Stomach (tissue), 8 donors: ENCODE measurements at regions not wholly inside any gene's neighbourhood (a gene's known extent, or its start where the extent isn't known, plus 50 kb on each side); places are given as distances from the start of the nearest gene placed in this dataset.
"Not testable (repeated sequence)": the region's sequence is repeated elsewhere in the genome, so short reads cannot be mapped to it uniquely, and the experiment has no call there.

Experiments
- DNase-seq, 2 donors: peaks; one replicate each; pipeline versions ENCODE4 v3.0.0 to v3.0.0-alpha.2; 2013 to 2019
- H3K27ac ChIP-seq, 5 donors: fragments of 200-600 bp in 4 of 5; sonication (generic) in 4 of 5; one replicate each; pipeline ENCODE4 v1.5.1; 2013 to 2019; ENCODE audit warnings: mild to moderate bottlenecking in 1 of 5, moderate library complexity in 1 of 5
- H3K27me3 ChIP-seq, 3 donors: fragments of 200-600 bp; sonication (generic); one replicate each; pipeline ENCODE4 v1.5.1; 2017 to 2019; ENCODE audit warnings: mixed run types in 1 of 3
- H3K36me3 ChIP-seq, 4 donors: fragments of 200-600 bp; sonication (generic); 1 replicate in 3 of 4; 2 replicates in 1 of 4; pipeline ENCODE4 v1.5.1; 2016 to 2019
- H3K4me1 ChIP-seq, 4 donors: fragments of 200-600 bp; sonication (generic); one replicate each; pipeline ENCODE4 v1.5.1; 2016 to 2019
- H3K4me3 ChIP-seq, 4 donors: fragments of 200-600 bp; sonication (generic) in 3 of 4; one replicate each; pipeline ENCODE4 v1.5.1; 2016 to 2019; ENCODE audit warnings: mild to moderate bottlenecking in 1 of 4
- H3K9me3 ChIP-seq, 4 donors: fragments of 200-600 bp; sonication (generic); one replicate each; pipeline ENCODE4 v1.5.1; 2016 to 2019
- CTCF ChIP-seq, 7 experiments: fragments of 450-650 bp in 4 of 7; fragments of 200-600 bp in 3 of 7; sonication (generic) in 3 of 7; IDR thresholded peaks; one replicate each; pipeline ENCODE4 v1.5.1; 2016 to 2019; ENCODE audit warnings: antibody characterized with exemption in 7 of 7, control low read depth in 2 of 7, mild to moderate bottlenecking in 1 of 7
- EP300 ChIP-seq: sonication (generic); formaldehyde crosslinking; IDR thresholded peaks from one replicate; pipeline ENCODE4 v1.6.1; 2017; ENCODE audit warnings: antibody characterized with exemption
- POLR2A ChIP-seq, 4 donors: fragments of 450-650 bp; IDR thresholded peaks; one replicate each; pipeline ENCODE4 v1.6.1; 2016; ENCODE audit warnings: antibody characterized with exemption in 4 of 4, control low read depth in 2 of 4, mild to moderate bottlenecking in 1 of 4, moderate library complexity in 1 of 4
- POLR2AphosphoS5 ChIP-seq, 3 donors: sonication (generic); formaldehyde crosslinking; IDR thresholded peaks; one replicate each; pipeline ENCODE4 v1.6.1; 2016; ENCODE audit warnings: antibody characterized with exemption in 3 of 3
- WGBS, 5 donors: extraction: QIAGEN DNeasy Blood & Tissue Kit in 3 of 5; methylation state at CpG; one replicate each; pipeline versions ENCODE4 v1.1.5 to v1.1.7; 2013 to 2018; 5-methylcytosine and 5-hydroxymethylcytosine counted together
- intact Hi-C: fragments of 100-400 bp; cut with DNase I; formaldehyde crosslinking; loops from one replicate; pipeline ENCODE4 v1.15.1; 2023; ENCODE audit warnings: low total_unique reads
- donor health status: healthy with polysubstance abuse.
- donor health status: Bipolar disorder and iron deficiency.
- donor health status: healthy.

GRCh38 chr6:11944111-11944510 is 68.0 kb upstream of the HIVEP1 start:
- WGBS, 5 donors, result 22 to 44% (median 32%) methylated on average over 1 of the region's 1 CpG
- TF ChIP-seq POLR2A (IDR thresholded peaks at IDR 0.05), result no peak
- TF ChIP-seq POLR2AphosphoS5 (IDR thresholded peaks at IDR 0.05), result no peak
- TF ChIP-seq CTCF (IDR thresholded peaks at IDR 0.05), result no peak
- TF ChIP-seq EP300, result no peak

GRCh38 chr6:11943060-11943459 is 69.1 kb upstream of the HIVEP1 start:
- H3K9me3 ChIP-seq, result no peaks in the 10 kb centered on the region
- no peak overlapping the region for H3K27ac ChIP-seq
- H3K36me3 ChIP-seq, result no peaks in the 10 kb centered on the region
- H3K4me1 ChIP-seq, result peaks cover 0 to 6% (median 3%) of the 10 kb centered on the region in 4 donors
- H3K4me3 ChIP-seq, result no peak overlapping the region
- no peak for TF ChIP-seq EP300
- TF ChIP-seq CTCF (IDR thresholded peaks at IDR 0.05), result no peak
- TF ChIP-seq POLR2AphosphoS5 (IDR thresholded peaks at IDR 0.05), result no peak
- TF ChIP-seq POLR2A (IDR thresholded peaks at IDR 0.05), result no peak
- no peak for DNase-seq
- WGBS, 5 donors, result 82 to 96% (median 95%) methylated on average over 5 of the region's 5 CpGs
- no peaks in the 10 kb centered on the region for H3K27me3 ChIP-seq
- intact Hi-C loops, result no loop called here

More at GRCh38 chr6:11944111-11944510, 68.0 kb upstream of the HIVEP1 start:
- Histone ChIP-seq H3K4me3 (no peak overlapping the region), H3K9me3 (no peaks in the 10 kb centered on the region), H3K27ac (no peak overlapping the region), H3K36me3 (no peaks in the 10 kb centered on the region), H3K4me1 (no peaks in the 10 kb centered on the region), H3K27me3 (no peaks in the 10 kb centered on the region)
- intact Hi-C loops, result no loop called here
- no peak for DNase-seq

GRCh38 chr6:11942185-11942864 is 69.8 kb upstream of the HIVEP1 start:
- Histone ChIP-seq H3K36me3 (no peaks in the 10 kb centered on the region), H3K27ac (no peak overlapping the region), H3K4me3 (no peak overlapping the region), H3K4me1 (peaks cover 0 to 7% (median 3%) of the 10 kb centered on the region in 4 donors), H3K9me3 (no peaks in the 10 kb centered on the region), H3K27me3 (no peaks in the 10 kb centered on the region)
- 71 to 78% (median 76%) methylated on average over 4 of the region's 4 CpGs for WGBS, 5 donors
- DNase-seq, result no peak
- no peak for TF ChIP-seq EP300
- intact Hi-C loops, result no loop called here

- H3K27me3 ChIP-seq, H3K36me3 ChIP-seq, DNase-seq, H3K27ac ChIP-seq, H3K9me3 ChIP-seq, intact Hi-C loops, H3K4me1 ChIP-seq, H3K4me3 ChIP-seq: not testable (repeated sequence)
- WGBS, 5 donors, result 93 to 96% (median 95%) methylated on average over 8 of the region's 8 CpGs
Observed at GRCh38 chr6:11940532-11941166, 71.5 kb upstream of the HIVEP1 start.

GRCh38 chr6:11938285-11938890 is 73.7 kb upstream of the HIVEP1 start:
- intact Hi-C loops, result no loop called here
- no peaks in the 10 kb centered on the region for H3K27me3 ChIP-seq
- peaks cover 0 to 7% (median 3%) of the 10 kb centered on the region in 4 donors for H3K4me1 ChIP-seq
- no peak overlapping the region for H3K4me3 ChIP-seq
- H3K36me3 ChIP-seq, result no peaks in the 10 kb centered on the region
- no peaks in the 10 kb centered on the region for H3K9me3 ChIP-seq
- 27 to 39% (median 33%) methylated on average over 8 of the region's 8 CpGs for WGBS, 5 donors
- DNase-seq, result peak in 1 of 2 donors; percentile 51
- no peak for TF ChIP-seq POLR2AphosphoS5 (IDR thresholded peaks at IDR 0.05)
- no peak for TF ChIP-seq POLR2A (IDR thresholded peaks at IDR 0.05)
- no peak for TF ChIP-seq CTCF (IDR thresholded peaks at IDR 0.05)
- no peak for TF ChIP-seq EP300
- H3K27ac ChIP-seq, result no peak overlapping the region
